HG03342 (cell line): ENCODE measurements at regions not wholly inside any gene's neighbourhood (a gene's known extent, or its start where the extent isn't known, plus 50 kb on each side); places are given as distances from the start of the nearest gene placed in this dataset.
A peak's percentile ranks its signal among the peaks of the same experiment; 100 is the strongest.
"Not testable (repeated sequence)": the region's sequence is repeated elsewhere in the genome, so short reads cannot be mapped to it uniquely, and the experiment has no call there.

Experiments
- ATAC-seq: cut with Tn5 transposase; IDR thresholded peaks from one replicate; pipeline ENCODE4 v1.9.1; 2021; ENCODE audit warnings: mild to moderate bottlenecking, moderate library complexity; ENCODE audit not compliant: unreplicated experiment

- not testable (repeated sequence) for ATAC-seq
Measured at GRCh38 chr16:18263046-18263445, 73.5 kb downstream of the NPIPA8 start.

DNA sequence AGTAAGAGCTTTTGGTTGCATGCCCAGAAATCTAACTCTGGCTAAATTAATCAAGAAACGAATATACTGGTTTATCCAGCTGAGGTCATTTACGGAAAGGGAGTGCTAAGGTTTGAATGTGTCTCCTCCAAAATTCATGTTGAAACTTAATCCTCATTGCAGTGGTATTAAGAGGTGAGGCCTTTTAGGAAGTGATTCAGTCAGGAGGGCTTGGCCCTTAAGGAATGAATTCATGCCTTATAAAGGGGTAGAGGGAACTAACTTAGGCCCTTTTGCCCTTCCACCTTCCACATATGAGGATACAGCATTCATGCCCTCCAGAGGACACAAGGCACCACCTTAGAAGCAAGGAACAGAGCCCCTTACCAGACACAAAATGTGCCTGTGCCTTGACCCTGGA is 74.7 kb downstream of the NPIPA8 start:
- not testable (repeated sequence) for ATAC-seq

GRCh38 chr16:18259496-18260176 is 76.9 kb downstream of the NPIPA8 start:
- ATAC-seq = not testable (repeated sequence)

GRCh38 chr16:18252943-18253342 is 83.6 kb downstream of the NPIPA8 start:
- not testable (repeated sequence) for ATAC-seq

- not testable (repeated sequence) for ATAC-seq
Measured at GRCh38 chr16:18230505-18230904, 106.0 kb downstream of the NPIPA8 start.

DNA sequence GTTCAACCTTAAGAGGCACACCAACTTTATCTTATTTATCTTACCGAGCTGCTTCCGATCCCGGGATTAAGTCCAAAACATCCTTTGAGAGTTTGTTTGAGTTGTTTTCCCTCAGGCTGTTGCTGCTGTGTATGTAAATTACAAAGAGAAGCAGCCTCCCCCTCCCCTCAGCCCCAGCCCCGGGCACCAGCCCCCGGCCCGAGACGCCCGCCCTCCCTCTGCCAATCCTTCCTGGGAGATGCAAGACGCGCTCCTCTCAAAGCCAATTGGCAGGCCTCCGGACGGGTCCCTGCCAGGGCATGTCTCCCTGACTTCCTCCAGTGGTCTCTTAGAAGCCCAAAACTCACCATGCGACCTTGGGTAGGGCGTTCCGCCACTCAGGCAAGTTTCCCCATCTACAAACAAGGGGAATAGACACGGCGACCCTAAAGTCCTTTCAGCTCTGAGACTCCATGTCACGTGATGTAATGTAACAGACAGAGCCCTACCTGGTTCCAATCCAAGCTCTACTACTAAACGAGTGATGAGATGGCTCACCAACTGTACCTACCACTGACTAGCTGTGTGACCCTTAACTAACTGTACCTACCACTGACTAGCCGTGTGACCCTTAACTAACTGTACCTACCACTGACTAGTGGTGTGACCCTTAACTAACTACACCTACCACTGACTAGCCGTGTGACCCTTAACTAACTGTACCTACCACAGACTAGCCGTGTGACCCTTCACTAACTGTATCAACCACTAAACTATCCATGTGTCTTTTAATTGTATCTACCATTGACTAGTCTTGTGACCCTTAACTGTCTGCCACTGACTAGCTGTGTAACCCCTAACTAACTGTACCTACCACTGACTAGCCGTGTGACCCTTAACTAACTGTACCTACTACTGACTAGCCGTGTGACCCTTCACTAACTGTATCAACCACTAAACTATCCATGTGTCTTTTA is 114.2 kb downstream of the NPIPA8 start:
- ATAC-seq = not testable (repeated sequence)

GRCh38 chr16:18217741-18218140 is 118.8 kb downstream of the NPIPA8 start:
- not testable (repeated sequence) for ATAC-seq

GRCh38 chr16:18216814-18217213 is 119.7 kb downstream of the NPIPA8 start:
- not testable (repeated sequence) for ATAC-seq

DNA sequence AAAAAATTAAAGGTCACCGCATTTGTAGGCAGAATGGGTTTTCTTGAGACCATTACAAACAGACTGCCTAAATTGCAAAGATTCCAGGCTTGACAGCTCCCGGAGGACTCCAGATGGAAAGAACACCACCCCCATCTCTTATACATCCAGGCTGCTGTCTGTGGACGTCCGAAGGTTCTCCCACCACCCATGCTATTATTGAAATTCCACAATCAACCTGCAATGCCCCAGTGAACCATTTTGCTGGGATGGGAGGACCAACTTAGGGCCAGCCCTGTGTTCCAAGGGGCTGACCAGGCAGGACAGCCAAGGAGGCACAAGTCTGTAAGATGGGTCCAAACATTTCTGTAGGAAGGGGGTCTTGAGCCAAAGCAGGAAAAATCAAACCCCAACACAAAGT is 122.7 kb downstream of the NPIPA8 start:
- not testable (repeated sequence) for ATAC-seq

DNA sequence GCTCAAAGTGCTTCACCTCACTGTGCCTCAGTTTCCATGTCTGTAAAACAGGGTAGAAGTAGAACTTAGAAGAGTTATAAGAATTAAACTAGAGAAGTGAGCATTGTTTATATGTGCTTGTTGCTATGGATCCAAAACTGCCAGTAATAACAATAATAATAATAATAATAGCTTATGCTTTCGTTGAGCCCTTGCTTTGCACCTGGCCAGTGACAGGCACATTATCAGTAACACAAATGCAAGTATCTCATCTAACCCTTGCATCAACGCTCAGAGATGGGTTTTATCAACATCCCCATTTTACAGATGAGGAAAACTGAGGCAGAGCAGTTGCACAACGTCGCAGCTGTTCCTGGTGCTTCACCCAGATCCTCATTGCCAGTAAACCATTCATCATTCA is 125.0 kb downstream of the NPIPA8 start:
- not testable (repeated sequence) for ATAC-seq

GRCh38 chr16:18204786-18205185 is 131.8 kb downstream of the NPIPA8 start:
- not testable (repeated sequence) for ATAC-seq

DNA sequence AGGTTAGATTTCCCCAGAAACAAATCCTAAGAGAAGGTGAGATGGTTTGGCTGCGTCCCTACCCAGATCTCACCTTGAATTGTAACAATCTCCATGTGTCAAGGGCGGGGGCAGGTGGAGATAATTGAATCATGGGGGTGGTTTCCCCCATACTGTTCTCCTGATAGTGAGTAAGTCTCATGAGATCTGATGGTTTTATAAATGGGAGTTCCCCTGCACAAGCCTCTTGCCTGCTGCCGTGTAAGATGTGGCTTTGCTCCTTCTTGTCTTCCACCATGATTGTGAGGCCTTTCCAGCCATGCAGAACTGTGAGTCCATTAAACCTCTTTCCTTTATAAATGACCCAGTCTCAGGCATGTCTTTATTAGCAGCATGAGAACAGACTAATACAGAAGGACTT is 132.2 kb downstream of the NPIPA8 start:
- ATAC-seq = not testable (repeated sequence)

GRCh38 chr16:18201511-18201910 is 135.0 kb downstream of the NPIPA8 start:
- not testable (repeated sequence) for ATAC-seq

DNA sequence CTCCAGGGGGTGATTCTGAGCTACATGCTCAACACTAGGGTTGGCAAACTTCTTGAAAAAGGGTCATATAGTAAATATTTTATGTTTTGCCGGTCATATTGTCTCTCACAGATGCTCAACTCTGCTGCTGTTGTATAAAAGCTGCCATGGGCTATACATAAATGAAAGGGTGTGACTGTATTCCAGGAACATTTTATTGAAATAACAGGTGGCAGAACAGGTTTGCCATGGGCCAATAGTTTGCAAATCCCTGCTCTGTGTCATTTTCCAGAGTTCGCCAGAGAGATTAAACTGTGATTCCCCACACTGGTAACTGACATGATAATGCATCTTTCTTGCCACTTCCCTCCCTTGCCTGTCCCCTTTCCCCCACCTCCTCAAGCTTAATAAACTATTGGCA is 144.1 kb downstream of the NPIPA8 start:
- ATAC-seq = not testable (repeated sequence)

DNA sequence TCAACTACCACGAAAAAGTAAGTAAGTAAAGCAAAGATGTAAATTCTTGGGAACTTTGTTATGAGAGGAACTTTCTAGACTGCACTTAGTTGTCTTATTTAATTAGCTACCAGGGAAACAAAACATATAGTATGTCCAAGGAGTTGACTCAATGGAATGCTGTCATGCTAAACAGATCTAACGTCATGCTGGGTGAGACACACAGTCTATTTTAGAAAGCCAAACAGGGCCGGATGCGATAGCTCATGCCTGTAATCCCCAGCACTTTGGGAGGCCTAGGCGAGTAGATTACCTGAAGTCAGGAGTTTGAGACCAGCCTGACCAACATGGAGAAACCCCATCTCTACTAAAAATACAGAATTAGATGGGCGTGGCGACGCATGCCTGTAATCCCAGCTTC is 146.4 kb downstream of the NPIPA8 start:
- not testable (repeated sequence) for ATAC-seq

GRCh38 chr16:18184755-18185154 is 151.8 kb downstream of the NPIPA8 start:
- ATAC-seq = not testable (repeated sequence)

GRCh38 chr16:18181028-18181427 is 155.5 kb downstream of the NPIPA8 start:
- ATAC-seq = peak; percentile 52

DNA sequence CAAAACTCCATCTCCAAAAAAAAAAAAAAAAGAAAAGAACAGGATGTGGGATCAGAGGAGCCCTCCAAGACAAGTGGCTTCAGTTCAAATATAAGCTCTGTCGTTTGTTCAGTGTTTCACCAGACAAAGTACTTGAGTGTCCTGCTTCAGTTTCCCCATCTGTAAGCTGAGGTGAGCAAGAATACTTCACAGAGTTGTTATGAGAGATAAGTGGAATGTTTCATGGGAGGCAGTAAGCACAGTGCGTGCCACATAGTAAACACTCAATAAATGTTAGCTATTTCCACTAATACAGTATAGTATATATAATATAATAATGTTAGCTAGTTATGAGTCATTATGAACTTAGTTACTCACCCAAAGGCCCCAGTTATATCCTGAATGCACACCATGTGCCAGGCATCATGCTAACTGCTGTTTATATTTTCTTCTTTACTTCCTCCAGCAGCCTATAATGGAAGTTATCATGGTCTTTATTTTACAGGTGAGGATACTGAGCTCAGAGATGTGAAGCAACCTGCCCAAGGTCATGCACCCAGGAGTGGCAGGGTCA is 162.5 kb downstream of the NPIPA8 start:
- not testable (repeated sequence) for ATAC-seq

GRCh38 chr16:18162293-18162692 is 174.2 kb downstream of the NPIPA8 start:
- not testable (repeated sequence) for ATAC-seq

DNA sequence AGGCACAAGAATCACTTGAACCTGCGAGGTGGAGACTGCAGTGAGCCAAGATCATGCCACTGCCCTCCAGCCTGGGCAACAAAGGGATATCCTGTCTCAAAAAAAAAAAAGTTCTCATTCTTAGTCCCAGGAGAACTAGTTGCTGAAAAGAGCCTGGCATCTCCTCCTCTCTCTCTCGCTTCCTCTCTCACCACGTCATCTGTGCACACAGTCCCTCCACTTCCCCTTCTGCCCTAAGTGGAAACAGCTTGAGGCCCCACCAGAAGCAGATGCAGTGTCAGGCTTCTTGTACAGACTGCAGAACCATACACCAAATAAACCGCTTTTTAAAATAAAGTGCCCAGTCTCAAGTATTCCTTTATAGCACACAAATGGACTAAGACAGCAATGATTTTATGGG is 175.3 kb downstream of the NPIPA8 start:
- ATAC-seq = not testable (repeated sequence)

GRCh38 chr16:18159185-18159584 is 177.4 kb downstream of the NPIPA8 start:
- ATAC-seq = not testable (repeated sequence)
